GM12891 (cell line): ENCODE measurements at regions not wholly inside any gene's neighbourhood (a gene's known extent, or its start where the extent isn't known, plus 50 kb on each side); places are given as distances from the start of the nearest gene placed in this dataset.

Experiments used
- PAX5 ChIP-seq: IDR thresholded peaks from 2 replicates; pipeline ENCODE4 v1.6.1; 2011; ENCODE audit warnings: low read length, moderate library complexity, mild to moderate bottlenecking; ENCODE audit not compliant: insufficient read depth, severe bottlenecking
- POLR2A ChIP-seq: IDR thresholded peaks from 2 replicates; pipeline ENCODE4 v1.6.1; 2011; ENCODE audit warnings: low read depth, low read length, control low read depth
- POLR2AphosphoS5 ChIP-seq: IDR thresholded peaks from 2 replicates; pipeline ENCODE4 v1.6.1; 2011; ENCODE audit warnings: low read depth, low read length, control low read depth
- POU2F2 ChIP-seq: IDR thresholded peaks from 2 replicates; pipeline ENCODE4 v1.6.1; 2011; ENCODE audit warnings: low read depth, mild to moderate bottlenecking, control low read depth, low read length, moderate library complexity
- SPI1 ChIP-seq: IDR thresholded peaks from 2 replicates; pipeline ENCODE4 v1.6.1; 2011; ENCODE audit warnings: low read depth, low read length, control low read depth
- TAF1 ChIP-seq: IDR thresholded peaks from 2 replicates; pipeline ENCODE4 v1.6.1; 2011; ENCODE audit warnings: low read depth, low read length, control low read depth

GRCh38 chr16:35823342-35823741, 2363.9 kb downstream of the TP53TG3F start:
- no peak for TF ChIP-seq POLR2A
- TF ChIP-seq POLR2AphosphoS5 = no peak
- TF ChIP-seq POU2F2 = no peak
- no peak for TF ChIP-seq SPI1
- no peak for TF ChIP-seq TAF1
- TF ChIP-seq PAX5 = no peak
